Coronary artery (tissue), 2 donors: ENCODE measurements at regions not wholly inside any gene's neighbourhood (a gene's known extent, or its start where the extent isn't known, plus 50 kb on each side); places are given as distances from the start of the nearest gene placed in this dataset.
"Not testable (repeated sequence)": the region's sequence is repeated elsewhere in the genome, so short reads cannot be mapped to it uniquely, and the experiment has no call there.

Experiments
- DNase-seq: peaks from one replicate; pipeline ENCODE4 v3.0.0-alpha.2; 2017; ENCODE audit warnings: low spot score
- H3K27ac ChIP-seq, 2 donors: fragments of 200-600 bp; sonication (generic); one replicate each; pipeline ENCODE4 v1.5.1; 2016 to 2019
- H3K4me3 ChIP-seq: fragments of 200-600 bp; sonication (generic); 2 replicates; pipeline ENCODE4 v1.5.1; 2016; ENCODE audit warnings: mild to moderate bottlenecking, moderate library complexity
- TF ChIP-seq, protein P1 (sequence below): fragments of 200-600 bp; sonication (generic); IDR thresholded peaks from one replicate; pipeline ENCODE4 v1.5.1; 2019; ENCODE audit warnings: antibody characterized with exemption

DNA sequence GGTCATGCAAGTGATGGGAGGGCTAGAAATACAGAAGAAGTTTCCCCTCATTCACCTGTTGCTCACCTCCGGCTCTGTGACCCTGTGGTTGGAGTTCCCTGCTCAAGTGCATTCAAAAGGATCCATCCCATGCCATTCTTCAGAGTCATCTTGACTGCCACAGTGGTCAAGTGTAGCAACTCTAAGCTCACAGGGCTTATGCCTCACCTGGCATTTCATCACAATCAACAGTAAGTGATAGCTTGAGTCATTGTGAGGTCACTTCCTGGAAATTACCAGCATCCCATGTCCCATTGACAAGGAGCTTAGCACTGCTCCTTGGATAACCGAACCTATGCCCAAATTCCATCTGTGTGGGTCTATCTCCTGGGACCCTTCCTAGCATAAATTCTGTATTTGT, 55.6 kb downstream of the OR4C45 start:
- TF ChIP-seq, protein P1, sequence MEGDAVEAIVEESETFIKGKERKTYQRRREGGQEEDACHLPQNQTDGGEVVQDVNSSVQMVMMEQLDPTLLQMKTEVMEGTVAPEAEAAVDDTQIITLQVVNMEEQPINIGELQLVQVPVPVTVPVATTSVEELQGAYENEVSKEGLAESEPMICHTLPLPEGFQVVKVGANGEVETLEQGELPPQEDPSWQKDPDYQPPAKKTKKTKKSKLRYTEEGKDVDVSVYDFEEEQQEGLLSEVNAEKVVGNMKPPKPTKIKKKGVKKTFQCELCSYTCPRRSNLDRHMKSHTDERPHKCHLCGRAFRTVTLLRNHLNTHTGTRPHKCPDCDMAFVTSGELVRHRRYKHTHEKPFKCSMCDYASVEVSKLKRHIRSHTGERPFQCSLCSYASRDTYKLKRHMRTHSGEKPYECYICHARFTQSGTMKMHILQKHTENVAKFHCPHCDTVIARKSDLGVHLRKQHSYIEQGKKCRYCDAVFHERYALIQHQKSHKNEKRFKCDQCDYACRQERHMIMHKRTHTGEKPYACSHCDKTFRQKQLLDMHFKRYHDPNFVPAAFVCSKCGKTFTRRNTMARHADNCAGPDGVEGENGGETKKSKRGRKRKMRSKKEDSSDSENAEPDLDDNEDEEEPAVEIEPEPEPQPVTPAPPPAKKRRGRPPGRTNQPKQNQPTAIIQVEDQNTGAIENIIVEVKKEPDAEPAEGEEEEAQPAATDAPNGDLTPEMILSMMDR: no peak
- Histone ChIP-seq H3K4me3 (no peak overlapping the region), H3K27ac (no peak overlapping the region)
- DNase-seq: no peak

DNA sequence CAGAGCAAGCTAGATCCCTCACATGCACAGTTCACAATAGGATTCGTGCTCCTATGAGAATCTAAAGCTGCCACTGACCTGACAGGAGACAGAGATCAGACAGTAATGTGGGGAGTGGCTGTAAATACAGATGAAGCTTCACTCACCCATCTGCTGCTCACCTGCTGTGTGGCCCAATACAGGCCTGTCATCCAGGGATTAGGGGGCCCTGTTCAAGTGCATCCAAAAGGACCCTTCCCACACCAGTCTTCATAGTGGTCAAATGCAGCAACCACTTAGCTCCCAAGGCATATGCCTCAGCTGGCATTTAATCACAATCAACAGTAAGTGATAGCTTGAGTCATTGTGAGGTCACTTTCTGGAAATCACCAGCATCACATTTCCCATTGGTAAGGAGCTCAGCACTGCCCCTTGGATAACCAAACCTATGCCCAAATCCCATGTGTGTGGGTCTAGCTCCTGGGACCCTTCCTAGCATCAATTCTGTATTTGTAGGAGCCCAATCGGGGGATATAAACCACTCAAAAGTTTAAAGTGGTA, 65.6 kb downstream of the OR4C45 start:
- DNase-seq: no peak
- TF ChIP-seq, protein P1: no peak
- H3K27ac ChIP-seq: no peak overlapping the region
- H3K4me3 ChIP-seq: no peak overlapping the region

DNA sequence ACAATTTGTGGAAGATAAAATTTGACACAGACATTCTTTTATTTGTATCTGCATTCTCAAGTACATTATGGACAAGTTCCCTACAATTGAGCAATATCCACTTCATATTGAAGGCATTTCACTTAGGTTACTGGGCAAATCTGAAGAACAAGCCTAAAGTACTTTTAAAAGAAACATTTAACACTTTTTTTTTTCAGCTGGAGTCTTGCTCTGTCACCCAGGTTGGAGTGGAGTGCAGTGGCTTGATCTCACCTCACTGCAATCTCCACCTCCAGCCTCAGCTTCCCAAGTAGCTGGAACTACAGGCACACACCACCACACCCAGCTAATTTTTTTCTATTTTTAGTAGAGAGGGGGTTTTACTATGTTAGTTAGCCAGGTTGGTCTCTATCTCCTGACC, 70.2 kb downstream of the OR4C45 start:
- H3K4me3 ChIP-seq: no peak overlapping the region
- TF ChIP-seq, protein P1: no peak
- H3K27ac ChIP-seq: no peak overlapping the region
- no peak for DNase-seq

DNA sequence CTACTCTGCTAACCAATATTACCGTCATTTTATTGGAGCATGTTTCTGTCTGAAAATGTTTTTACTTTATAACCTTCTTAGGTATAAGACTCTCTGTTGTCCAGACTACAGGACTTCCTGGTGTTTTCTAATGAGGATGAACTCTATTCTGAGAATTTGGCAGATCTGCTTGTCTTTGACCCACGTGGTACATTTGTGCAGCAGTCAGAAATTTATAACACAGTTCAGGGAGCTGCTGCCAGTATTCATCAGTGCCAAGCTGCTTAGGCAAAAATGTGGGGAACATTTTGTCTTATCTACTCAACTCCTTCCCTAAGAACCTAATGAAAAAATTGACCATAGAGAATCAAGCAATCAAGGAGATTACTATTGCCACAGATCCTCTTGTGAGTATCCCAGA, 108.0 kb downstream of the OR4C45 start:
- H3K27ac ChIP-seq, DNase-seq, H3K4me3 ChIP-seq: not testable (repeated sequence)

DNA sequence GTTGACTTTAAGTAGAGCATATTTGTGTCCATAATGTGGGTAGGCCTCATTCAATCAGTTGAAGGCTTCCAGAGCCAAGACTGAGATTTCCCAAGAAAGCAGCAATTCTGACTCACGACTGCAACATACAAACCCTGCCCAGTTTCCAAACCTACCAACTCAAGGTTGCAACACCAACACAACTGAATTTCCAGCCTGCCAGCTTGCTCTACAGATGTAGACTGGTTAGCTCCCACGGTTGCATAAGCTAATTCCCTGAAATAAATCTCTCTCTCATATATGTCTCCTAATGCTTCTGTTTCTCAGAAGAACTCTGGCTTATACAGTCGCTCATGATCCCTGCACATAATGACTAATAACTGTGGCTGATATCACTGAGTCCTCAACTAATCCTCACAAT, 113.6 kb downstream of the OR4C45 start:
- not testable (repeated sequence) for H3K4me3 ChIP-seq, DNase-seq, H3K27ac ChIP-seq

DNA sequence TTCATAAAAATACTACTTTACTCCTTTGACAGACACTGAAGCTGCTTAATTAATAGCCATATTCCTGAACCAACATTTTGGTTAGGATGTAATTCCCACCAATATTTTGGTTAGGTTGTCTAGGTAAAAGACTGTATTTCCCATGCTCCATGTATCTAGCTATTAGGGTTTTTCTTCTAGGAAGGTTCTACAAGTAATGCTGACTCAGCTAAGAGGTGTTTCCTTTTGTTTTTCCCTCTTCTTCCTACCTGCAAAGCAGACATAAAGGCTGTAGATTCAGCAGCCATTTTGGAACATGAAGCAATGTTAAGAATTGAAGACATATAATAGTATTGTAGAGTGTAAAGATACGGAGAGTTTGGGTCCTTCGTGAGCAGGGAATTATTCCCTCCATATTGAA, 115.3 kb downstream of the OR4C45 start:
- not testable (repeated sequence) for H3K4me3 ChIP-seq, H3K27ac ChIP-seq, DNase-seq

DNA sequence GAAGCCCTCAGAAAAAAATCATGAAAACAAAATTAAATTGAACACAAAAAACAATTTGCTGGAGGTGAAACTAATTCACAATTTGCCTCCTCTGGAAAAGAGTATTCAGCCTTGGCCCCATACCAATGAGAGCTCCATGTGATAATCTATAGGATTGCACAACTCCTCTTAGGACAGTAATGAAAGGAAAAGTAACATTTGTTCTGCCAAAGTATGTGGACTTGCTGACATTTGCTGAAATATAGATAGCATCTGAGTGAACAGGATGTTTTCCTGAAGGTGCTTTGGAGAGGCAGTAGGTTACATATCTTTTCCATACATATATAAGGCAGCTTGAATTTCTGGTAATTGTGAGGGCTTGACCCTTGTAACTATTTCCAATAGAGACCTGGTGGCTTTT, 122.8 kb downstream of the OR4C45 start:
- TF ChIP-seq, protein P1: no peak
- no peak for DNase-seq

DNA sequence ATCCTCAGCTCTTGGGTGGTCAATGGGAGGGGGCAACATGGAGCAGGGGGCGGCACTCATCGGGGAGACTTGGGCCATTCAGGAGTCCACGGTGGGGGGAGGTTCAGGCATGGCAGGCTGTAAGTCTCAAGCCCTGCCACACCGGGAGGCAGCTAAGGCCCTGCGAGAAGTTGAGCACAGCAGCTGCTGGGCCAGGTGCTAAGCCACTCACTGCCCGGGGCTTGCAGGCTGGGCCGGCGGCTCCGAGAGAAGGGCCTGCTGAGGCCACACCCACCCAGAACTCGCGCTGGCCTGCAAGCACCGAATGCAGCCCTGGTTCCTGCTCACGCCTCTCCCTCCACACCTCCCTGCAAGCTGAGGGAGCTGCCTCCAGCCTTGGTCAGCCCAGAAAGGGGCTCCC, 131.4 kb downstream of the OR4C45 start:
- TF ChIP-seq, protein P1: no peak
- no peak overlapping the region for H3K27ac ChIP-seq
- H3K4me3 ChIP-seq: no peak overlapping the region
- no peak for DNase-seq

More for the DNA sequence above, 122.8 kb downstream of the OR4C45 start:
- no peak overlapping the region for H3K27ac ChIP-seq
- H3K4me3 ChIP-seq: no peak overlapping the region

DNA sequence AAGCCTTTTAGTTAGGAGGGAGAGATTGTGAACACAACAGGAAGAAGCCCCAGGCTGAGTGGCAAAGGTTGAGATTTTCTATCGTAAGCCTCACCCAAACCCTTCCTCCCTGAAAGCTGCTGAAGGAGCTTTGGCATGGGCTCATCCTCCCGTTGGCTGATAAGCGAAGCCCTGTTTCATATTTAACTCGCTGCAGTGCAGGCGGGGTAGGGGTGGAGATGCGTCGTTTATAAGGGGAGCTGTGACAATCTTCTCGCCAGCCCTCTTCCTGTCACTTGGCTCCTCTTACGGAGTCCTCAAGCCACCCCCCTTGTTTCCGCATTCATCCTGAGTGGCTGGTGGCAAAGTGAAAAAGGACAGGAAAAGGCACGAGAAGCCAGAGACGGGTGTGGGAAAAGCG, 137.0 kb downstream of the OR4C45 start:
- no peak overlapping the region for H3K27ac ChIP-seq

More for the DNA sequence above, 137.0 kb downstream of the OR4C45 start:
- no peak overlapping the region for H3K4me3 ChIP-seq
- TF ChIP-seq, protein P1: no peak
- no peak for DNase-seq
